GM19438 (cell line): ENCODE measurements at regions not wholly inside any gene's neighbourhood (a gene's known extent, or its start where the extent isn't known, plus 50 kb on each side); places are given as distances from the start of the nearest gene placed in this dataset.
"Not testable (repeated sequence)": the region's sequence is repeated elsewhere in the genome, so short reads cannot be mapped to it uniquely, and the experiment has no call there.

Source experiments
- ATAC-seq: cut with Tn5 transposase; IDR thresholded peaks from one replicate; pipeline ENCODE4 v1.9.1; 2021; ENCODE audit warnings: low read depth; ENCODE audit not compliant: unreplicated experiment

GRCh38 chr9:73923796-73924195, 573.3 kb upstream of the RORB start:
- ATAC-seq: no peak

GRCh38 chr9:73951147-73951546, 546.0 kb upstream of the RORB start:
- no peak for ATAC-seq

- ATAC-seq: no peak
Measured at GRCh38 chr9:73962792-73963191, 534.3 kb upstream of the RORB start.

- ATAC-seq: no peak
Measured at GRCh38 chr9:73969936-73970335, 527.2 kb upstream of the RORB start.

- not testable (repeated sequence) for ATAC-seq
Measured at GRCh38 chr9:73976424-73976823, 520.7 kb upstream of the RORB start.

GRCh38 chr9:73979894-73980264, 517.3 kb upstream of the RORB start:
- no peak for ATAC-seq

- ATAC-seq: no peak
Measured at GRCh38 chr9:73980754-73981153, 516.4 kb upstream of the RORB start.

- ATAC-seq: no peak
Measured at GRCh38 chr9:73981405-73981804, 515.7 kb upstream of the RORB start.

- no peak for ATAC-seq
Measured at GRCh38 chr9:73995836-73996235, 501.3 kb upstream of the RORB start.

- ATAC-seq: no peak
Measured at GRCh38 chr9:73996844-73997243, 500.3 kb upstream of the RORB start.

- ATAC-seq: no peak
Measured at GRCh38 chr9:74001382-74001781, 495.8 kb upstream of the RORB start.

- ATAC-seq: no peak
Measured at GRCh38 chr9:74006935-74007334, 490.2 kb upstream of the RORB start.

- no peak for ATAC-seq
Measured at GRCh38 chr9:74007833-74008232, 489.3 kb upstream of the RORB start.

- no peak for ATAC-seq
Measured at GRCh38 chr9:74016004-74016403, 481.1 kb upstream of the RORB start.

- no peak for ATAC-seq
Measured at GRCh38 chr9:74025402-74025925, 471.7 kb upstream of the RORB start.

- no peak for ATAC-seq
Measured at GRCh38 chr9:74032421-74032820, 464.7 kb upstream of the RORB start.

- ATAC-seq: no peak
Measured at GRCh38 chr9:74035786-74036185, 461.3 kb upstream of the RORB start.

- no peak for ATAC-seq
Measured at GRCh38 chr9:74036549-74037231, 460.4 kb upstream of the RORB start.

GRCh38 chr9:74037274-74037673, 459.9 kb upstream of the RORB start:
- no peak for ATAC-seq

- ATAC-seq: no peak
Measured at GRCh38 chr9:74041588-74041987, 455.5 kb upstream of the RORB start.

GRCh38 chr9:74044844-74045243, 452.3 kb upstream of the RORB start:
- no peak for ATAC-seq

GRCh38 chr9:74056023-74056422, 441.1 kb upstream of the RORB start:
- no peak for ATAC-seq

GRCh38 chr9:74057051-74057450, 440.1 kb upstream of the RORB start:
- ATAC-seq: not testable (repeated sequence)
